Mucosa of gallbladder (tissue), 1 donor: ENCODE measurements at regions not wholly inside any gene's neighbourhood (a gene's known extent, or its start where the extent isn't known, plus 50 kb on each side); places are given as distances from the start of the nearest gene placed in this dataset.

Source experiments
- DNase-seq: peaks from one replicate; pipeline ENCODE4 v3.0.0-alpha.2; 2020; ENCODE audit warnings: low spot score
- donor health status: DM: no; HTN: no; CAD: no.

DNA sequence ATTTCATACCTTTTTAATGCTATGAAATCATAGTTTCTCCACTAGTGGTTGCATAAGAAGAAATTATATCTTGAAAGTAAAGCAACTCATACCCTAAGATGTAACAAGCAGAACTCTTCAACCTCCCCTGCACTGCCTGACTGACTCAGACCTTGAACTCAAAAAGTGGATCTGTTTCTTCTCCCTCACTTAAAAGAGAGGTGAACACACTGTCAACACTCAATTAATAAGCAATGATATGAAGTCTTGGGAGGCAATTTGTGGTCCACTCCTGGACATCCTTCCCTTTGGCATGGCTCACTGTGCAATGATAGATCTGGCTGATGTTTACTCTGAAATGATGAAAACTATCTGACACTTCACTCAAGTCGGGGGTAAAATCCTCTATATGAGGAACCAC is 282.0 kb upstream of the DKK2 start:
- DNase-seq: no peak

DNA sequence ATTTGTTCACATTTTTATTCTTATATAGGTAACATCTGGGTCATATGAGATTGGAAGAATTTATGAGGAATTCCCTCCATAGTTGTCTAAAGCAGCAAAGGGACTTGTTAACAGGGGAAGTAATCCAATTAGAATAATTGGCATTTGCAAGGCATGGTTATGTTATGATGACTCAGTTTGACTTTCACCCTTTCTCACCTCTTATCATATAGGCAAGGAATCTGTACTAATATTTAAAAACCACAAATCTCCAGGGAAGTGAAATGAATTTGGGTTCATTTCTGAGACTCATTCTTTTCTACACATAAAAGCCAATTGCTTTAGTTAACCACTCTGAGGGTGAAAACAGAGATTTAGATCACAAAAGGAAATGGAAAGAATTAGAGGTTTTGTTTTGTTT is 281.5 kb upstream of the DKK2 start:
- no peak for DNase-seq

GRCh38 chr4:107315584-107315983 is 279.5 kb upstream of the DKK2 start:
- no peak for DNase-seq

- no peak for DNase-seq
These were observed 278.0 kb upstream of the DKK2 start for GRCh38 chr4:107314156-107314555.

- no peak for DNase-seq
These were observed 276.3 kb upstream of the DKK2 start for GRCh38 chr4:107312366-107312765.

DNA sequence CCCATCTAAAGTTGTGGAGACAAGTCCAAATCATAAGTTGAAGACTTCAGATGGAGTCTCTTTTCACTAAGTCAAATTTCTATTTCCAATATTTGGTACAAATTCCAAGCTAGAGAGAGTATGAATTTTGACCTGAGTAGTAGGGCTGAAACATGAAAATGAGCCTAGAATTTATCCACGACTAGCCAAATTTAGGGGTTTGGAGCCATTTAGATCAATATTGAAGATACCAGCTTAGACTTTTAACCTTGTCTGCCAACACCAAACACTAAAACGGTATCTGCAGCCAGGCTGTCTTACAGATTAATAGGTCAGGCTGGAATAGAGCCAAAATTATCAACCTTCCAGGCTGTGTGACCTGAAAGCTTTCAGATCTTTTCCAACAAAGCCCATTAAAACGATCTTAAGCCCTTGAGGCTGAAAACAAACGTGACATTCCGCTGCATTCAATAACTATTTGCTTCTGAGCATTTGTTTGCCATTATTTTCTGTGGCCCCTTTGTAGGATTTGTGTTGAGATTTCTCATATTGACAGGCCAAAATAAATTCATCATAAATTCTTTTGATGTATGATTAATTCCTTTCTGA is 268.7 kb upstream of the DKK2 start:
- DNase-seq: no peak

- DNase-seq: no peak
These were observed 263.5 kb upstream of the DKK2 start for GRCh38 chr4:107299646-107300045.

DNA sequence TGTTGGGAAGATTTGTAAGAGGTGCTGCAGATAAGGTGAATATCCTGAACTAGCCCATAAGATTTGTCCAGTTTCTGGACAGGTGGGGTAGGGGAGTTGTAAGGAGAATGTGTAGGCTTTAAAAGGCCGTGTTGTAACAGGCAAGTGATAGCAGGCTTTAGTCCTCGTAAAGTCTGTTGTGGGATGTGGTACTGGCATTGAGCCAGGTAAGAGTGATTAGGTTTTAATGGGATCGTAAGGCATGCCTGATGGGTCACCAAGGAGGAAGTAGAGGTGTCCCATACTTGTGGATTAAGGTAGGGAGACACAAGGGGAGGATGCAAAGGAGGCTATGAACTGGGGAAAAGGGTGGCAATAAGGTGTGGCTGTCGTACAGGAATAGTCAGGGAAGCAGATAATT is 256.9 kb upstream of the DKK2 start:
- DNase-seq: no peak

DNA sequence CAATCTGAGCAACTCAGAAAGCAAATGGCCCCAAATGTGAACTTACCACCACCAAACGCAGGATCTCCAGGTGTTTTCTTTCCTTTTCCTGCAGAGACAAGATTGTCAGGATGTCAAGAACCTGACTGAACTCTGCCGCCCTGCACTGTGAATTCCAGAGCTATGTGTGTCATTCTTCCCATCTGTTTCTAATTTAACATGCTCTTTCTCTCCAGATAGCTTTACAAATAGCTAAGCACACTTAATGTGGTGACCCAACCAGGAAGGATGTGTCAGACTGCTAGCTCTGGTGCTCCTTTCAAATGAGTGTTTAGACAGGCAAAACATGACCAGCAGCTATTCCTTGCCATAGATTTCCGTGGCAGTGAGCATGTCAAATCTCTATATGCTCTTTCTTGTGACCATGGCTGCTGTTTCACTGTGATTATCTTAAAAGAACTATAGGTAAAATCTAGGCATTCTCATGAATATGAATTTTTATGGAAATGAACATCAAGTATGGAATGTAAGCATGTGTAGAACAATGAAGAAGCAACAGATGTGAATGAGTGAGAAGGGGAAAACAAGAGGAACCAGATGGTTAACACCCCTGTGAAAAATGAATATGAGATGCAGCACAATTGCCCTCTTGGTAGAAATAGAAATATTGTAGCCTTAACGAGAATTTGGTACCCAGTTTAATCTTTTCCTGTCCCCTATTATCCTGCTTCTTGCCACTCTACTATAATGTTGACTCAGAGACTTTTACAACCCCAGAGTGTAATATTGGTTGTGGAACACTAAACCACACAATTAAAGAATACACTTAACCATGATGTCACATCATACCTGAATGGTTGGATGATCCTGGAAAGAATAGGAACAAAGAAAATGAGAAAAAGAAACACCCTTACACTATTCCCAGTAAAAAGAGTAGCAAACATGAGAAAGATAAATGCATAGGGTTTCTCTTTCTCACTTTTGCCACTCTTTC is 247.8 kb upstream of the DKK2 start:
- no peak for DNase-seq

DNA sequence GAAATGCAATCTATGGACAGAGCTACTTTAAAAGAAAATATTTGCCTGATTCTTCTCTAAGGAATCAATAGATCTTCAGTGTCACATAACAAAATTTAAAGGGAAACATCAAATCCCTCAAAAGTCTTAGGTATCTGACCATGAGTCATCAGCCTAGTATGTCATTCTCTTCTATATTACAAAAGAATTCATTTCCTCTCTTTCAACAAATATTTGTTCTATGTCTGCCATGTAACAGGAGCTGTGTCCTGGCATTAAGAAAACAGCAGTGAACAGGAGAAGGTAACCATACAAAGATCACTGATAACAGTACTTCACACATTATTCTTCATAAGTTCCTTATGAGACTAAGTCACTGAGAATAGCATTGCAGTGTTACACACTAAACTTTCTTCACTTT is 243.6 kb upstream of the DKK2 start:
- DNase-seq: no peak

- no peak for DNase-seq
These were observed 242.8 kb upstream of the DKK2 start for GRCh38 chr4:107278791-107279483.

GRCh38 chr4:107276052-107276451 is 239.9 kb upstream of the DKK2 start:
- no peak for DNase-seq

DNA sequence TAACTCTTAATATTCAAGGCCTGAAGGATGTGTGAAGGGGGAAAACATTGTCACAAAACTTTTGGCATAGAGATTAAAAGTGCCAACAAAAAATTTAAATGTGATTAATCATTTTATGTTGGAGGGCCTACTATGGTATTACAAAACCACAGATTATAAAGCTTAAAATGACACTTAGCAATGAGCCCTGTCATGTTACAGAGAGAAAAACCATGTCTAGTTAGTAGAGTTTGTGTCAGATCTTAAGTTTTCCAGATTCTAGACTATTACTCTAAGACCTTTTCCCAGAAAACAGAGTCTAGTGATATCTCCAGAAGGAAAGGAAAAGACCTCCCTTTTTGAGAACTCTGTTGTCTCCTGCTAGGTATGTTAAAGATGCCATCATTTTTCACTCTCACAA is 239.1 kb upstream of the DKK2 start:
- no peak for DNase-seq

GRCh38 chr4:107270614-107271013 is 234.5 kb upstream of the DKK2 start:
- no peak for DNase-seq

DNA sequence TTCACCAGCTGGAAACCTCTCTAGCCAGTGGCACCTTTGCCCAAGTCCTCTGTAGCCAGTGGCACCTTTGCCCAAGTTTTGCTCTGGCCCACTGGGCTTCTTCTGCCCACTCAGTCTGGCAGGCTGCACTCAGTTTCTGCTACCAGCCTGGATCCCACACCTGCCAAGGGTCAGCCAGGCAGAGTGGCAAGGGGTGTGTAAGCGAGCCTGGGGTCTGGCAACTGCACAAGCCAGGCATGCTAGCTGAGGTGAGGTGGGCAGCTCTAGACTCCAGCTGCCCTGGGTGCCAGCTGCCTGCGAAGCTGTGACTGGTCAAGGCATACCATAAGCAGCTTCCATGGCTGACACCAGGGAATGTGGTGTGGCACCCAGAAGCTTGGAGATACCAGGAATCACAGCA is 233.1 kb upstream of the DKK2 start:
- DNase-seq: no peak

GRCh38 chr4:107265859-107266258 is 229.7 kb upstream of the DKK2 start:
- no peak for DNase-seq

GRCh38 chr4:107261241-107261874 is 225.2 kb upstream of the DKK2 start:
- DNase-seq: no peak

DNA sequence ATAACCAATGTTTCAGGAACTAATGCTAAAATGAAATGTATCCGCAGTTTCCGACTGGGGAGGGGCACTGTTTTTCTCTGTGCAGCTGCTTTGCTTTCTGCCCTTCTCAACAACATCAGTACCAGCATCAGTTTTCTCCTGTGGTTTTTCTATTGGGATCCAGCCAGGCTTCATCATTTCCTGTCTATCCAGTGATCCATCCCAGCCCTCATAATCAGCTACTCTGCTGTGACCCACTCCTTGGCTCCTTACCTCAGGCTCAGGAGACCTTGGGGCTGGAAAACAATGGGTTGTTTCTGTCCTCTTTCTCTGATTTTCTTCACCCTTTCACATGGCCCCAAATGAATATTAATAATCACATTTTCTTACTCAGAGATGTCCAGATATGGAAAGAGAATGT is 222.2 kb upstream of the DKK2 start:
- DNase-seq: no peak

- DNase-seq: no peak
These were observed 219.5 kb upstream of the DKK2 start for GRCh38 chr4:107255596-107255995.

GRCh38 chr4:107255114-107255513 is 219.0 kb upstream of the DKK2 start:
- DNase-seq: no peak

DNA sequence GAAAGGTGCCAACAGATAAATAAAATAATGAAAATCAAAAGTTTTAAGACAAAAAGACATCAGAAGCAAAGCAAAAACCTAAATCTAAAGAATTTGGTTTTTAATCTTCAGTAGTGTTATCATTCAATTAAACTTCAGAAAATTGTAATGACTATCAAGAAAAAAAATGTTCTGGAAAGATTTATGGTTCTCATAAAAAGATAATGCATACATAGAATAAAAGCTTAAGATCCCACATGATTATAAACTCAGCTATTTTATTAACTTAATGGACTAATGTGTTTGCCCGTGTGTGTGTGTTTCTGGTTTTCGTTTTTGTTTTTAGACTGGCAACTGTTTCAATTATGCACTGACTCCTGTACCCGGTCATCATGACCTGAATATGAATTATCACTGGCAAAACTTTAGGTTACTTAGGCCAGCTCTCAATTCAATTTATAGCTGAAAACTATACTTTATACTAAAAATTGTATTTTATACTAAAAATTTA is 217.5 kb upstream of the DKK2 start:
- DNase-seq: no peak

GRCh38 chr4:107253090-107253489 is 217.0 kb upstream of the DKK2 start:
- no peak for DNase-seq
